ENCODE measurements at regions not wholly inside any gene's neighbourhood (a gene's known extent, or its start where the extent isn't known, plus 50 kb on each side); places are given as distances from the start of the nearest gene placed in this dataset.

DNA sequence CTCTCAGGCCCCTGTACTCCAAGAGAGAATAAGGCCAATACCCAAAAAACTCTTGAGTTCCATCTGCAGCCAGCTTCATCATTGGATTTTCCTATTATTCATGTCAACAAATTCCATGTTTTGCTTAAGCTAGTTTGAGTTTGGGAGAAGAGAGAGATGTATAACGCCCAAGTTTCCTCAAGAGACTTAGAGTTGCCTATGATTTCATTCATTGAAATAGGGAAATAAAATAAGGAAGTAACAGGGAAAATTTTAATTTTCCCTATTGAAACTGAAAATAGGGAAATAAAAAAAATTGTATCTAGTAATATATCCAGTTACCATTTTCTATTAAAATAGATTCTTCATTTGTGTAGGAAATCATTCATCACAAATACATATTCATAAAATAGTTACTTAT lies 66.5 kb upstream of the SVIL start:
- TF ChIP-seq, protein P1, sequence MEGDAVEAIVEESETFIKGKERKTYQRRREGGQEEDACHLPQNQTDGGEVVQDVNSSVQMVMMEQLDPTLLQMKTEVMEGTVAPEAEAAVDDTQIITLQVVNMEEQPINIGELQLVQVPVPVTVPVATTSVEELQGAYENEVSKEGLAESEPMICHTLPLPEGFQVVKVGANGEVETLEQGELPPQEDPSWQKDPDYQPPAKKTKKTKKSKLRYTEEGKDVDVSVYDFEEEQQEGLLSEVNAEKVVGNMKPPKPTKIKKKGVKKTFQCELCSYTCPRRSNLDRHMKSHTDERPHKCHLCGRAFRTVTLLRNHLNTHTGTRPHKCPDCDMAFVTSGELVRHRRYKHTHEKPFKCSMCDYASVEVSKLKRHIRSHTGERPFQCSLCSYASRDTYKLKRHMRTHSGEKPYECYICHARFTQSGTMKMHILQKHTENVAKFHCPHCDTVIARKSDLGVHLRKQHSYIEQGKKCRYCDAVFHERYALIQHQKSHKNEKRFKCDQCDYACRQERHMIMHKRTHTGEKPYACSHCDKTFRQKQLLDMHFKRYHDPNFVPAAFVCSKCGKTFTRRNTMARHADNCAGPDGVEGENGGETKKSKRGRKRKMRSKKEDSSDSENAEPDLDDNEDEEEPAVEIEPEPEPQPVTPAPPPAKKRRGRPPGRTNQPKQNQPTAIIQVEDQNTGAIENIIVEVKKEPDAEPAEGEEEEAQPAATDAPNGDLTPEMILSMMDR (conservative IDR thresholded peaks at IDR 0.05; ENCODE audit: low read depth, low read length), result no peak
- no peak for TF ChIP-seq EZH2phosphoT487 (IDR thresholded peaks at IDR 0.05; ENCODE audit: borderline replicate concordance, low read length)
- TF ChIP-seq EZH2 (IDR thresholded peaks at IDR 0.05; ENCODE audit: low read length, unreplicated experiment), result no peak
